ENCODE measurements at regions not wholly inside any gene's neighbourhood (a gene's known extent, or its start where the extent isn't known, plus 50 kb on each side); places are given as distances from the start of the nearest gene placed in this dataset.
"Not testable (repeated sequence)": the region's sequence is repeated elsewhere in the genome, so short reads cannot be mapped to it uniquely, and the experiment has no call there.

- DNase-seq (ENCODE audit: low read depth, low spot score); H3K27ac ChIP-seq: not testable (repeated sequence)
Observed at GRCh38 chr17:15847447-15848229, 97.3 kb upstream of the ADORA2B start.

GRCh38 chr17:15849054-15849453 lies 95.9 kb upstream of the ADORA2B start:
- not testable (repeated sequence) for DNase-seq (ENCODE audit: low read depth, low spot score)

More at GRCh38 chr17:15847447-15848229, 97.3 kb upstream of the ADORA2B start:
- not testable (repeated sequence) for H3K4me3 ChIP-seq; H3K9ac ChIP-seq (ENCODE audit: insufficient read length); H3K36me3 ChIP-seq (ENCODE audit: insufficient read depth, low read length); H3K9me3 ChIP-seq (ENCODE audit: low read depth, low read length)

GRCh38 chr17:15850071-15850470 lies 94.9 kb upstream of the ADORA2B start:
- not testable (repeated sequence) for DNase-seq (ENCODE audit: low read depth, low spot score); H3K9me3 ChIP-seq (ENCODE audit: low read depth, low read length); H3K9ac ChIP-seq (ENCODE audit: insufficient read length); H3K36me3 ChIP-seq (ENCODE audit: insufficient read depth, low read length); H3K27ac ChIP-seq; H3K4me3 ChIP-seq

More at GRCh38 chr17:15849054-15849453, 95.9 kb upstream of the ADORA2B start:
- not testable (repeated sequence) for H3K9me3 ChIP-seq (ENCODE audit: low read depth, low read length); H3K9ac ChIP-seq (ENCODE audit: insufficient read length); H3K27ac ChIP-seq; H3K36me3 ChIP-seq (ENCODE audit: insufficient read depth, low read length); H3K4me3 ChIP-seq

- not testable (repeated sequence) for H3K9me3 ChIP-seq (ENCODE audit: low read depth, low read length); DNase-seq (ENCODE audit: low read depth, low spot score); H3K27ac ChIP-seq; H3K4me3 ChIP-seq; H3K9ac ChIP-seq (ENCODE audit: insufficient read length); H3K36me3 ChIP-seq (ENCODE audit: insufficient read depth, low read length)
Observed at GRCh38 chr17:15850687-15851086, 94.2 kb upstream of the ADORA2B start.

- DNase-seq (ENCODE audit: low read depth, low spot score); H3K36me3 ChIP-seq (ENCODE audit: insufficient read depth, low read length); H3K4me3 ChIP-seq; H3K9me3 ChIP-seq (ENCODE audit: low read depth, low read length); H3K9ac ChIP-seq (ENCODE audit: insufficient read length); H3K27ac ChIP-seq: not testable (repeated sequence)
Observed at GRCh38 chr17:15852863-15853262, 92.1 kb upstream of the ADORA2B start.

- not testable (repeated sequence) for H3K36me3 ChIP-seq (ENCODE audit: insufficient read depth, low read length); DNase-seq (ENCODE audit: low read depth, low spot score); H3K9me3 ChIP-seq (ENCODE audit: low read depth, low read length); H3K4me3 ChIP-seq; H3K9ac ChIP-seq (ENCODE audit: insufficient read length); H3K27ac ChIP-seq
Observed at GRCh38 chr17:15856191-15856590, 88.7 kb upstream of the ADORA2B start.

GRCh38 chr17:15856745-15857144 lies 88.2 kb upstream of the ADORA2B start:
- H3K4me3 ChIP-seq; DNase-seq (ENCODE audit: low read depth, low spot score); H3K9ac ChIP-seq (ENCODE audit: insufficient read length); H3K27ac ChIP-seq; H3K36me3 ChIP-seq (ENCODE audit: insufficient read depth, low read length); H3K9me3 ChIP-seq (ENCODE audit: low read depth, low read length): not testable (repeated sequence)

GRCh38 chr17:15858082-15858481 lies 86.8 kb upstream of the ADORA2B start:
- DNase-seq (ENCODE audit: low read depth, low spot score); H3K9me3 ChIP-seq (ENCODE audit: low read depth, low read length); H3K9ac ChIP-seq (ENCODE audit: insufficient read length); H3K4me3 ChIP-seq; H3K36me3 ChIP-seq (ENCODE audit: insufficient read depth, low read length); H3K27ac ChIP-seq: not testable (repeated sequence)

- not testable (repeated sequence) for H3K4me3 ChIP-seq; H3K9ac ChIP-seq (ENCODE audit: insufficient read length); H3K36me3 ChIP-seq (ENCODE audit: insufficient read depth, low read length); DNase-seq (ENCODE audit: low read depth, low spot score); H3K9me3 ChIP-seq (ENCODE audit: low read depth, low read length); H3K27ac ChIP-seq
Observed at GRCh38 chr17:15860774-15861173, 84.2 kb upstream of the ADORA2B start.

- H3K27ac ChIP-seq; H3K4me3 ChIP-seq; H3K9me3 ChIP-seq (ENCODE audit: low read depth, low read length); H3K9ac ChIP-seq (ENCODE audit: insufficient read length); H3K36me3 ChIP-seq (ENCODE audit: insufficient read depth, low read length); DNase-seq (ENCODE audit: low read depth, low spot score): not testable (repeated sequence)
Observed at GRCh38 chr17:15864061-15864460, 80.9 kb upstream of the ADORA2B start.

GRCh38 chr17:15864472-15864871 lies 80.5 kb upstream of the ADORA2B start:
- H3K9ac ChIP-seq (ENCODE audit: insufficient read length); DNase-seq (ENCODE audit: low read depth, low spot score); H3K27ac ChIP-seq; H3K9me3 ChIP-seq (ENCODE audit: low read depth, low read length); H3K4me3 ChIP-seq; H3K36me3 ChIP-seq (ENCODE audit: insufficient read depth, low read length): not testable (repeated sequence)

- H3K4me3 ChIP-seq; H3K27ac ChIP-seq; H3K36me3 ChIP-seq (ENCODE audit: insufficient read depth, low read length); H3K9ac ChIP-seq (ENCODE audit: insufficient read length); H3K9me3 ChIP-seq (ENCODE audit: low read depth, low read length); DNase-seq (ENCODE audit: low read depth, low spot score): not testable (repeated sequence)
Observed at GRCh38 chr17:15866015-15866414, 78.9 kb upstream of the ADORA2B start.

- DNase-seq (ENCODE audit: low read depth, low spot score); H3K27ac ChIP-seq; H3K4me3 ChIP-seq; H3K9me3 ChIP-seq (ENCODE audit: low read depth, low read length); H3K9ac ChIP-seq (ENCODE audit: insufficient read length); H3K36me3 ChIP-seq (ENCODE audit: insufficient read depth, low read length): not testable (repeated sequence)
Observed at GRCh38 chr17:15867331-15867730, 77.6 kb upstream of the ADORA2B start.

- H3K27ac ChIP-seq; DNase-seq (ENCODE audit: low read depth, low spot score); H3K36me3 ChIP-seq (ENCODE audit: insufficient read depth, low read length); H3K9ac ChIP-seq (ENCODE audit: insufficient read length); H3K4me3 ChIP-seq; H3K9me3 ChIP-seq (ENCODE audit: low read depth, low read length): not testable (repeated sequence)
Observed at GRCh38 chr17:15869868-15870267, 75.1 kb upstream of the ADORA2B start.

- H3K9ac ChIP-seq (ENCODE audit: insufficient read length); H3K9me3 ChIP-seq (ENCODE audit: low read depth, low read length); DNase-seq (ENCODE audit: low read depth, low spot score); H3K27ac ChIP-seq; H3K36me3 ChIP-seq (ENCODE audit: insufficient read depth, low read length); H3K4me3 ChIP-seq: not testable (repeated sequence)
Observed at GRCh38 chr17:15872677-15873076, 72.3 kb upstream of the ADORA2B start.
